HG03175 (cell line): ENCODE measurements at regions not wholly inside any gene's neighbourhood (a gene's known extent, or its start where the extent isn't known, plus 50 kb on each side); places are given as distances from the start of the nearest gene placed in this dataset.
A peak's percentile ranks its signal among the peaks of the same experiment; 100 is the strongest.
"Not testable (repeated sequence)": the region's sequence is repeated elsewhere in the genome, so short reads cannot be mapped to it uniquely, and the experiment has no call there.

Experiments
- ATAC-seq: cut with Tn5 transposase; IDR thresholded peaks from one replicate; pipeline ENCODE4 v1.9.1; 2021; ENCODE audit warnings: mild to moderate bottlenecking, moderate library complexity; ENCODE audit not compliant: unreplicated experiment

DNA sequence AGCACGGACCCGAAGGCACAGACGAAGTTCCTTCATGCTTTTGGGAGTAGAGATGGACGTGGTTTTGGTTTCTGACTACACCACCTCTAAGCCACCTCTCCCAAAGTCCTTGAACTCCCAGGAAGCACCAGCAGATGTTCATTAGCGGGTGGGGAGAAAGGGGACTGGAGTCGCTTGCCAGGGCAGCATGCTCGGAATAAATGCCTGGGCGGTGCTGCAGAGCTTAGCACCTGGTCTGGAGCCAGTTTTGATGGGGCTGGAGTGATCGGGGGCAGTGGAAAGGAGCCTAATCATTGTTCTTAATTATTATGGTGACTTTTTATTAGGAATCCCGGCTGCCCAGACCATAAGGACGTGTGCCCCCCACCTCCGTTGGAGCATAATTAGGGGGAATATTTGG is 220.8 kb downstream of the TFCP2L1 start:
- ATAC-seq = no peak

DNA sequence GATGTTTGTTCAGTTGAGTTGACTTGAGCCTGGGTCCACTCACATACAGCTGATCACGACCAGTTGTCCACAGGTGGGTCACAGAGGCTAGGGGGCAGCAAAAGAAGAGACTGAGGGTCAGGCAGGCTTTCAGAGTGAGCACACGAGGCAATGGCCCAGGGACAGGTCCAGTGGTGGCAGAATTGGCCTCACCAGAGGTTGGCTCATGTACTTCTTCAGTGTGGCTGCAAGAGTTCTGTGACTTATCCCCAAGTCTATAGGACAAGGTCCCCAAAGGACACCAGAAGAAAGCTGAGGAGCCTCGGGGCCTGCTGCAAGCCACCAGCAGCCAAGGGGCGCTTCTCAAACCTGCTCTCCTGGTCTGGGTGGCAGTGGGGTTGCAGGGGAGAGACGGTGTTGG is 219.8 kb downstream of the TFCP2L1 start:
- ATAC-seq = no peak

DNA sequence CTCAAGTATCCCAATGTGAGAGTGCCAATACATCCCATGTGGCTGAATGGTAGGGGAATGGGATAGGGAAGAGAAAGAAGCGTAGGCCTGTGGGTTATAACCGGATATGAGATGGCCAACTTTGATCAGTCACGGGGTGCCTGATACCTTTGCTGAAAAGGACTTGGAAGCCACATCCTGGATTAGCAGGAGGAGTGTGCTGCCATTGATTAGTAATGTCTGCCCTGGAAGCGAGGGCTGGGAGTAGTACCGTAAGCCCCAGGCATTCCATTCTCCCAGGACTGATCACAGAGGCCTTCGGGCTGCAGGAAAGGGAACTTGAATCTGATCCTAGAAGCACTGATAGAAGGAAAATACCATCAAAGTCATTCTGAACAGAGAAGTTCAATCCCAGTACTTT is 218.5 kb downstream of the TFCP2L1 start:
- no peak for ATAC-seq

DNA sequence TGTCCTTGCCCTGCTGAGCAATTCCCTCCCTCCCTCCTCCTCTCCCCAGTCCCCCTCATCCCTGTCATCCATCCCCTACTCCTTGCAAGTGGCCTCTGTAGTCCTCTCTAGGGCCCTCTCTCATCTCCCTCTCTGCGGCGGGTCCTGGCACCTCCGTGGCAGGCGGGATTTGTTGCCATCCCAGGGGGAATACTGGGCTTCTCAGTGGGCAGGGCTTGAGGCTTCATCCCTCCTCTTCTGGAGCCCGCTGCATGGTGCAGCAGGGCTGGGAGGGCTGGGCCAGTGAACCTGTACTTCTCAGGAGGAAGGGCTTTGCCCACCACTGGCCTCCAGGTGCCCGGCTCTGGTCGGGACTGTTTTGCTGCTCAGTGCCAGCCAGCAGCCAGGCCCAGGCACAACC is 216.2 kb downstream of the TFCP2L1 start:
- ATAC-seq = no peak

DNA sequence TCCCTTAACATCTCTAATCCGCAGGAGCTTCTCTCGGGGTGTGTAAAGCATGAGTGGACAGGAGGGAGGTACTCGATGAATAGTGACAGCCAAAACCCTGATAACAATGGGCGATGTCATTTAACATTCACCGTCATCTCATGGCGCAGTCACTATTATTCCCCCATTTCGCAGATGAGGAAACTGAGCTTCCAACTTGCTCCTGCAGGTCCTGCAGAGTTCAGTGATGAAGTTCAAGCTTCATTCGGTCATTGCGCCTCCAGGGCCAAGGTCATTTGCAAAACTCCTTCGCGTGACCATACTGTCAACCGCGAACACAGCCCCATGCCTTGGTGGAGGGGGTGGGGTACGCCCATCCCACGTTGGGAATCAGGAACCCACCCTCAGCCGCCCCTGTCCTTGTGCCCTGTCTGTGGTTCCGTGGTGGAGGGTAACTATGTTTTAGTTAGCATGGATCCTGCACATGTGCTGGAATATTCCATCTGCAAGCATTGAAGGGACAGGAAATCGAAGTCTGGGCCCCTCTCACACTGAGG is 215.5 kb downstream of the TFCP2L1 start:
- no peak for ATAC-seq

DNA sequence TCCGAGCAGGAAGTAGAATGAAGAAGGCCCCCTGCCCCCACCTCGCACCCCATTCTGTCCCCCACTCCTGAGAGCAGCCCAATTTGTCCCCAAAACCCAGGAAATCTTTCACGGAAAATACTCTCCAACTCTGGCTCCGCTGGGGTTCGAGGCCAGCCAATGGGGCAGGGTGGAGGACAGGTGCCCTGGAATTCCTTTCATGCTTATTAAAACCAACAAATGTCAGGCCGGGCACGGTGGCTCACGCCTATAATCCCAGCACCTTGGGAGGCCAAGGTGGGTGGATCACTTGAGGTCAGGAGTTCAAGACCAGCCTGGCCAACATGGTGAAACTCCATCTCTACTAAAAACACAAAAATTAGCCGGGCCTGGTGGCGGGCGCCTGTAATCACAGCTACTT is 214.9 kb downstream of the TFCP2L1 start:
- ATAC-seq = not testable (repeated sequence)

DNA sequence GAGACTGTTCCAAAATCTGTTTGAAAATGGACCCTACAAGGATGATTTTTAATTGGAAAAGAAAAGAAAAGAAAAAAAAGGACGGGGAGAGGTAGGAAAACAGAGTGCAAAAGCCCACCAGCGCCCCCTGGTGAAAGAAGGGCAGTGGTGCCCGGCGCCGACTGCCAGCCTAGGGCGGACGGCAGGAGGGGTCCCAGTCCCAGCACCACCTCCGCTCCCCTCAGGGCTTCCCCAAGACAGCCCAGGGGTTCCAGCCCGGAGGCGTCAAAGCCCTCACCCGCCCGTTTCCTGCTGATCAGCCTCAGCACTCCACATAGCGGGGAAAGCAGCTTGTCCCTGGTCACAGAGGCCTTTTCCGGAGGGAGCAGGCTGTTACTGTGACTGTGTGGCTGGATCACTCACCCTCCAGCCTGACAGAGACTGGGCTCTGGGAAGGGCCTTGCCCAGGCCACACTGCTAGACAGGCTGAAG is 213.9 kb downstream of the TFCP2L1 start:
- ATAC-seq = no peak

DNA sequence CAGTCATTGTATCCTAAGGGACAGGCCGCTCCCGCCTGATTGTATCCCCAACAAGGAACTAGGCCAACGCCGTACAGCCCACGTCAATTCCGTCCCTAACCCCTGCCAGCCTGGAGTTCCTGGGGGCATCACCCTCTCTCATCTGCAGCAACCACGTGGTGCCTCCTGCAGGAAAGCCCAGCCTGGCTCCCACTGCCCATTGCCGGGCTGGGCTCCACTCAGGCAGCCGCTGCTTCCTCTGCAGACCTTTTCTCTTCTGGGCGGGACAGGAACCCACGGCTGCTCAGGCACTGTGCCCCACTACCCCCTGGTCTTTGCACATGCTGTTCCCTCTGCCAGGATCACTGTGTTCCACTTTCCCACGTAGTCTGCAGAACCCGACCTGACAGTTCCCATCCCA is 212.2 kb downstream of the TFCP2L1 start:
- ATAC-seq = no peak

DNA sequence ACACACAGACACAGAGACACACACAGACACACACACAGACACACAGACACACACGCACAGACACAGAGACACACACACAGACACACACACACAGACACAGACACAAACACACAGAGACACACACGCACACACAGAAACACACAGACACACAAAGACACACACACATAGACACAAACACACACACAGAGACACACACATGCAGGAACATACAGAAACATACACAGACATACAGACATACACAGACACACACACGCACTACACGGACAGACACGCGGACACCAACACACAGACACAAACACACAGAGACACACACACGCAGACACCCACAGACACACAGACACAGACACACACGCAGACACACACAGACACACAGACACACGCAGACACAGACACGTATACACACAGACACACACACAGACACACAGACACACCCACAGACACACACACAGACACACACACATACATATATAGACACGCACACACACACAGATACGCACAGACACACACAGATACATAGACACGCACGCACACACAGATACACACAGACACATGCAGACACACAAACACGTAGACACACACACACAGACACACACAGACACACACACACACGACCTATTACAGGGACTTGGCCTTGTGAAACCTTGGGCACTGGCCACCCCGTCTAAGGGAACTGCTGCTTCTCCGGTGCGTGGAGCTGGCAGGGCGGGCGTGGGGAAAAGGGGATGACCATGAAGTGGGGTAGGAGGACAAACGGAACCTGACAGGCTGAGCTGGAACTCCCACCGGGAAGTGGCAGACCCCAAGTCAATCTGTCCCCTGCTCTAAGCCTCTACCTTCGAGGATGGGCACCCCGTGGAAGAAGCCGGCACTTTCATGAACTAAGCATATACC is 211.4 kb downstream of the TFCP2L1 start:
- no peak for ATAC-seq

DNA sequence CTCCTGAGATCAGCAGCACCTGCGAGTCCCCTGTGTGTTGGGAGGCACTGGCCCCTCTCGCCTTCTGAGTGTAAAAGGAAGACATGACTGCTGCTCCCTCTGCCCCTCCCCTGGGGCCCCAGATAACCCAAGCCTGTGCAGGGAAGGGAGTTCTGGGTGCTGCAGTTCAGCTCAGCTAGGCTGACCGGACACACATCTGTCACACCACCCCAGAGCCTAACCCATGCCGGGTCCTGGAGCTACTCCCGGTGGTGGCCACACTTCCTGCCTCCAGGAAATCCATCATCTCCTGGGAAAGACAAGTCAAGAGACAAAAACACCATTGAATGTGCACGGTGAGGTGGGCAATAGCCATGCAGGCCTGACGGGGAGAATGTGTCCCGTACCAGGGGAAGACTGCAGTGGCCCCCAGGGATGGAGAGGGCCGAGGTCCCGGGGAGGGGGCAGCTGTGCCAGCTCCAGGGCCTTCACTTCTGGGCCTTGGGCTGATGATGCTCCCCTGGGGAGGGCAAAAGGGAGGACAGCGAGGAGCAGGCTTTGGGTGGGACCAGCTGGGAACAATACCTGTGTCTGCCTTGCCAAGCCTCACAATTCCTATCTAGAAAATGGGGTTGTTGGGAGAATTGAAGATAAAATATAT is 210.6 kb downstream of the TFCP2L1 start:
- ATAC-seq = no peak

DNA sequence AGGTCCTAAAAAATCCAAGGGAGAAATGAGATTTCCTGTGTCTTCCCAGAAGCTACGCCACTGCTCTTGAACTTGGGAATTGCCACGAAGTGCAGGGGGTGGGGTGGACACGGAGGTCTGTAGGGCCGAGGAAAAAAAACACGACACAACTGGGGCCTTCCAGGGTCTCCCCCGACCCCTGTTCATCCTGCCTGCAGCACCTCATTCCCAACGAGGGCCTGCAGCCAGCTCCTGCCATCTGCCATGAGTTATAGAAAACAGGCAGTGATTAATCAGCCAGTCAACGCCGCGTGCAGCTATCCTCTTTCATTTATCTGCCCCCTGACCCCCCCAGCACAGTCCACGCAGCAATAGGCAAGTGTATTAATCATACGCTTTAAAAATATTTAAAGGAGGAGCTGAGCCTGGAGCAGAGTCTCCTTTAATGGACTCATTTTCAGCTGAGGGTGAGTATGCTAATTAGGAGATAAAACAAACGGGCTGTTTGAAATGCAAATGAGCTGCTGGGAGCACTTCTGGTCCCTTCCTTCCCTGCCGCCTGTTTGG is 209.9 kb downstream of the TFCP2L1 start:
- no peak for ATAC-seq

DNA sequence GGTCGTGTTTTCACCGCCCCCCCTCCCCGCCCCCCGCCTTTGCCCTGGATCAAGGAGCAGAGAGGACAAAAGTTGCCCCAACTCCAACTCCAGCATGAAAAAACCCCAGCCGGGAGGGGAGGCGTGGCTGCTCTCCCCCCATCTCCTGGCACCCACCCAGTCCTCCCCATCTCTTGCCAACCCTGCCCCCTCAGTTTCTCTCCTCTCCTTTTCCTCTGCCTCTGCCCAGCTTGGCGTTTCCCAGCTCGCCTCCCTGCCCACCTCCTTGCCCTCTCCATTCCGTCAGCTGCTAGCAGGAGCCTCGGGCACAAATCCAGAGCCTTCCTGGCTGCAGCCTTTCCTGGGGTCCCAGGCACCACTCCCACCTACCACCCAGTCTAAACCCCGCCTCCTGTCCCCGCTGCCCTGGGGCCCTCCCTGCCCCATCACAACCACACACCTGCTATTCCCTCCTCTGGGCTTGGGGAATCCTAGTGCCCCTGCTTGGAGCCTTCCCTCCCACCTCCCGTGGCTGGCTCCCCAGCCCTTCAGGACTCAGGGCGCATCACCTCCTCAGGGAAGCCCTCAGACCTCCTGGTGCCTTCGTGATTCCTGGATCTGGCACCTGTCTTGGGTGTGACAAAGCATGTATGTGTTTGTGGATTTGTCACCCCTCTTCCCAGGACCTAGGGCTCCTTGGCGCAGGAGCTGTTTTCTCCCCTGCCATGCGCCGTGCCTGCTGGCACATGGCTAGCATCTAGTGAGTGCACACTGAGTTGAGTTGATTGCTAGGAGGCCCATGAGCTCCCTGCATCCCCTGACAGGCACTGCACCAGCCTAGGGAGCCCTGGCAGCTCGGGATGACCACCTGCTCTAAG is 209.1 kb downstream of the TFCP2L1 start:
- no peak for ATAC-seq

DNA sequence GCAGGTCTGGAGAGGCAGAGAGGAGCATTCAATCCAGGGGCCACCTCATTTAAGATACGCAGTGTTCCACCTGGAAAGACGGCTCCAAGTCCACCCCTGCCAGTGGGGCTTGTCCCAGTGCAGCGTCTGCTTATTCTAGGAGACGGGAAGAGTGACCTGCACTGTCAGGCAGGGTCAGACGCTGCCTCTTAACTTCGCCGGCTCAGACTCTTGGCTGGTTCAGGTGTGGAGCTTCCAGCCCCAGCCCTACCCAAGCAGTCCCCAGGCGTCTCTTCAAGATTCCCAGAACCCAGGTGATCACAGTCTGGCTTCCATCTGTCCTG is 208.5 kb downstream of the TFCP2L1 start:
- ATAC-seq = no peak

DNA sequence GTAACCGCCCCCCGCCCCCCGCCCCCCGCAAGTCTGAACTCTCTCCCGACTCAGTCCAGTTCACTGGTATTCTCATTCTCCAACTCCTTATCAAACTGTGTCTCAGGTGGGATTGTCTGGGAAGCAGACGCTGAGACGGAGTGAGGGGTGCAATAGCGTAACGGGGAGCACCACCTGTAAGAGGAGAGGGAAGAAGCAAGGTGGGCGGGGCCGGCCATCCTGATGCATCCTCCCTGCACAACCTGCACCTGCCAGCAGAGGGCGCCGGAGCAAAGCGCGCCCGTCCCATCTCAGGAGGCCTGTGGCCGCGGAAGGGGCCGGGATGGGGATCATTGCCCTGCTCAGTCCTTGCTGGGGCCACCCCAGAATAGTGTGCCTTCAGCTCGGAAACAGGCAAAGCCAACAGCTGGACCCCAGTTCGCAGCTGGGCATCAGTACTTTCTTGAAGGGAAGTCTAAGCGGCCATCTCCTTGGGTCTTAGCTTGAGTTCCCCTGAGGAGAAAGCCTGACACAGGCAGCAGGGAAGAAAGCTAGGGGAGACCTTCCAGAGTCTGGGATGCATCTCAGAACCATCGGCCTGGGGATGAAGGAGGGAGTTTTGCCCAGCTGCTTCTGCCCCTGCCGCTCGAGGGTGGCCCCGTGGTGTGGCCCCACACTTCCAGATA is 208.0 kb downstream of the TFCP2L1 start:
- peak; percentile 53 for ATAC-seq

DNA sequence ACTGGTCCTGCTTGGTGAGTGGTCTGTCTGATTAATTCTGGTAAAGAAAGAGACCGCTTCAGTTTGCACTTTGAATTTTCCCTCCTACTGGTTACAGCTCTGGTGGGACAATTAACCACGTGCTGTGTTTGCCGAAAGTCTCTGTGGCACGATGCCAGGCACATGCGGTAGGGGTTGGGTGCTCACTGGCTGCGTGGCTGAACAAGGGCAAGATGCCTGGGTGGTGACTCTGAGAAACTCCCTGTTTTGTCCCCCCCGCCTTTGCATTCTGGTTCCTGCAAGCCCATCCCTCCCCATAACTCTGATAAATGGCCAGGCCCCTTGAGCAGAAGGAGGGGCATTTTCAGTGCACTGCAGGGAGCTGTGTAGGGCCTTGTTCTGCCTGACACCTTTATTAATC is 206.1 kb downstream of the TFCP2L1 start:
- ATAC-seq = no peak

DNA sequence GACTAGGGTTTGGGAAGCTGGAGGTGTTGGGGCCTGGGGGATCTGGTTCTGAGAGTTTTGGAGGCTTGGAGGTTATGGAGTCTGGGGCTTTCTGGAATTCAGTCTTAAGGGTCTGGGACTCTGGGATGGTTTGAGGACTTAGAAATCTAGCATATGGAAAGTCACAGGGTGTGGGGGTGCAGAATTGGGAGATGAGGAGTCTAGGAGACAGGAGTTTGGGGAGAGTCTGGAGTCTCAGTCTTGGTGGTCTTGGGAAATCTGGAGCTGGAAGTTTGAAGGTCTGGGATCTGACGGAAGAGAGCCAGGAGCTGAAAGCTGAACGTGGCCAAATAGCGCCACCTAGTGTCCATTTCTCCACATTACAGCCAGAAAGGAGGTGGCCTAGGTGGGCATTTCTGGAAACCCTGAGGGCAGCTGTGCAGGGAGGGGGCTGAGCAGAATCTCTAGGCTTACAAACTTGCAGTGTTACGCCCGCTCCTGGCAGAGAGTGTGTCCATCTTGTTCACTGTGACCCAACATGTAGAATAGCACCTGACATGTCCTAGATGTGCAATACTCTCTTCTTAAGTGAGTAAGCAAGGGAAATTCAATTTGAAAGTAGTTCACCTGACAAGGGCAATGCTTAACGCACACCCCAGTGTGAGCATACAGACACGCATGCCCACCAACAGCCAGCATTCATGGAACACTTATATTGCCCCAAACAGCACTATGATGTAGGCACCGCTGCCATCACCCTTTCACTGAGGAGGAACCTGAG is 204.8 kb downstream of the TFCP2L1 start:
- no peak for ATAC-seq

DNA sequence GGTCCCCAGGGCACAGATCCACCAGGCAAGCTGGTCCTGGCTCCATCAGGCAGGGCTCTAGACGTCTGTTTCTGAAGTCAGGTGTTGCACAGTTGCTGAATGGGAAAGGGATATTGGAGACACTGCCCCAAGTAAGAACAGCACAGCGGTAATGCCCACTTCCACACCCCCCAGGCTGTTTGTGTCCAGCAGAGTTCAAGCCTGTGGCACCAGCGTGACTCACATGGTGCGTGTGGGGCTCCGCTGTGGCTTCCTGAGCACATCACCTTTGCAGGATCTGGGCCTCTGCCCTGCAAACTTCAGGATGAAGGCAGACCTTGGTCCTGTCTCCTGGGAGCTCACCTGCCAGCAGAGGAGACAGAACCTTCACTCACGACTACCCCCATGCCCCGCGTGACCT is 203.3 kb downstream of the TFCP2L1 start:
- ATAC-seq = no peak

DNA sequence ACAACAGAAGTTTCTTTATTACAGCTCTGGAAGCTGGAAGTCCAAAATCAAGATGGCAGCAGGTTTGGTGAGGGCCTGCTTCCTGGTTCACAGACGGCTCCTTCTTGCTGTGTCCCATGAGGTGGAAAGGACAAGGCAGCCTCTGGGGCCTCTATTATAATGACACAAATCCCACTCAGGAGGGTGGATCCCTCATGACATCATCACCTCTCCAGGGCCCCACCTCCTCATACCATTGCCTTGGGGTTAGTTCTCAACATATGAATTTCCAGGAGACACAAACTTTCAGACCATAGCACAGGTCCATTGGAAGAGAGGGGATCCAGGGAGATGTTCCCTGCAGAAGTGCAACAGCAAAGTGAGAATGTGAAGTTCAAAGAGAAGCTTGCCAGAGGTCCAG is 202.8 kb downstream of the TFCP2L1 start:
- ATAC-seq = no peak

DNA sequence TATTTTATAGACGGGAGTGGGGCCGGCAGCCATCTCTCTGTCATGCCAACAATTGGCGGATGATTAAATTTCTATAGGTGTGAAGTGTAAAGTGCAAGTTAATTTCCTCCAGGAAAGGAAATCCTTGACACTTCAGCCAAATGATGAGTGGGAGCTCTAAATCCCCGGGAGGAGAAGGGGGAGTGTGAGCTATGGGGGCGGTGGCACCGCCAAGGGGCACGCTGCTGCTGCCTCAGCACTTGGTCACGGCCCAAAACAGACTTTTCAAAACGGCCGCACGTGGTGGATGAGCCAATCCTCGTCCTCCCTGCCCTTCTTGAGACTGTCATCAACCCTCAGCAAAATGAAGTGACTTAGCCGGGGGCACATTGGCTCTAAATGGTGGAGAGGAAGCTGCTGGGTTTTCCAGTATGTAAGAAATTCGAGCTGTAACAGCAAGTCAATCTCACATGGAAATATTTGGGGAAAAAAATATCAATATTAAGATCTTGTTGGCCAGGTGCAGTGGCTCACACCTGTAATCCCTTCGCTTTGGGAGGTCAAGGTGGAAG is 200.8 kb downstream of the TFCP2L1 start:
- ATAC-seq = no peak
